ENCODE measurements at regions not wholly inside any gene's neighbourhood (a gene's known extent, or its start where the extent isn't known, plus 50 kb on each side); places are given as distances from the start of the nearest gene placed in this dataset.

GRCh38 chr13:47147812-47148119 lies 250.9 kb upstream of the HTR2A start (continued):
- TF ChIP-seq HINFP (CRISPR knock-in tag; IDR thresholded peaks at IDR 0.05; ENCODE audit: low read depth) (no peak), ZNF224 (CRISPR knock-in tag; IDR thresholded peaks at IDR 0.05) (no peak), ZBTB44 (CRISPR knock-in tag; IDR thresholded peaks at IDR 0.05) (no peak), ZNF331 (CRISPR knock-in tag; IDR thresholded peaks at IDR 0.05) (no peak)

- POLR2A ChIA-PET = no interaction called here
- WGBS (ENCODE audit: low lambda C conversion rate) = 47% methylated on average over 2 of the region's 2 CpGs
- Histone ChIP-seq H3K27ac (ENCODE audit: extremely low read length, insufficient read depth, low read length) (no peak overlapping the region), H3K9me3 (ENCODE audit: low read length) (no peaks in the 10 kb centered on the region), H3K4me1 (ENCODE audit: insufficient read depth, low read length) (no peaks in the 10 kb centered on the region), H3K79me2 (ENCODE audit: insufficient read depth, low read length) (no peaks in the 10 kb centered on the region), H3K4me3 (replicated peaks in 1 of 3; ENCODE audit: insufficient read depth in 1 of 3, low read depth in 2 of 3, low read length in 3 of 3) (no peak overlapping the region), H2AFZ (ENCODE audit: low read length) (no peak overlapping the region), H3K9ac (ENCODE audit: insufficient read depth, low read depth, low read length) (no peak overlapping the region), H3K27me3 (ENCODE audit: control insufficient read depth in 1 of 2, insufficient read depth in 2 of 2, low read length in 2 of 2) (no peaks in the 10 kb centered on the region; a peak in 1 of 5 replicates), H3K36me3 (replicated peaks in 1 of 2; ENCODE audit: control insufficient read depth in 1 of 2, insufficient read depth in 2 of 2, low read length in 2 of 2) (no peaks in the 10 kb centered on the region), H4K20me1 (ENCODE audit: insufficient read depth, low read length) (no peaks in the 10 kb centered on the region), H3K4me2 (ENCODE audit: low read depth, low read length) (no peak overlapping the region)
- no peak for ATAC-seq
- in situ Hi-C loops (cut with HindIII; ENCODE audit: extremely low pct_ligation_motif_present, low pct_unique_long_range_greater_than_20kb) = no loop called here
- no TSS peak for BruUV-seq (replicated peaks)
- CTCF ChIA-PET (ENCODE audit: low intra/inter-chr PET ratio, low total read pairs) = no interaction called here
- no peak for DNase-seq (ENCODE audit: low spot score)
- intact Hi-C loops (cut with micrococcal nuclease; ENCODE audit: unreplicated experiment) = no loop called here
- FAIRE-seq = no peak
- TF ChIP-seq ZNF891 (CRISPR knock-in tag; IDR thresholded peaks at IDR 0.05) (no peak), ZNF782 (CRISPR knock-in tag; IDR thresholded peaks at IDR 0.05; ENCODE audit: borderline replicate concordance) (no peak), RCOR2 (CRISPR knock-in tag; IDR thresholded peaks at IDR 0.05) (no peak), TRIM24 (CRISPR knock-in tag; IDR thresholded peaks at IDR 0.05) (no peak), PRPF4 (IDR thresholded peaks at IDR 0.05; ENCODE audit: low read depth, low read length, poor library complexity, severe bottlenecking) (no peak), ZC3H13 (CRISPR knock-in tag; IDR thresholded peaks at IDR 0.05) (no peak), ZNF768 (CRISPR knock-in tag; IDR thresholded peaks at IDR 0.05) (no peak), ELK4 (CRISPR knock-in tag; IDR thresholded peaks at IDR 0.05; ENCODE audit: borderline replicate concordance) (no peak), RERE (CRISPR knock-in tag; IDR thresholded peaks at IDR 0.05; ENCODE audit: low read depth) (no peak), ELF1 (CRISPR knock-in tag; IDR thresholded peaks at IDR 0.05) (no peak)
These were observed 250.3 kb upstream of the HTR2A start for GRCh38 chr13:47146991-47147811.

Measured in HepG2 (cell line).